GM12878 (cell line): ENCODE measurements at regions not wholly inside any gene's neighbourhood (a gene's known extent, or its start where the extent isn't known, plus 50 kb on each side); places are given as distances from the start of the nearest gene placed in this dataset.

Experiments
- CREB1 ChIP-seq: IDR thresholded peaks from 2 replicates; pipeline ENCODE4 v1.6.1; 2012; ENCODE audit warnings: low read depth, mild to moderate bottlenecking, inconsistent platforms
- FOXM1 ChIP-seq: IDR thresholded peaks from 2 replicates; pipeline ENCODE4 v1.6.1; 2012; ENCODE audit warnings: low read depth, mild to moderate bottlenecking, inconsistent platforms, low read length, moderate library complexity
- MYC ChIP-seq: IDR thresholded peaks from 2 replicates; pipeline ENCODE4 v1.6.1; 2011; ENCODE audit warnings: mild to moderate bottlenecking, low read length, moderate library complexity, inconsistent platforms; ENCODE audit not compliant: insufficient read depth, insufficient replicate concordance, insufficient read length, severe bottlenecking
- TAF1 ChIP-seq: IDR thresholded peaks from 2 replicates; pipeline ENCODE4 v1.6.1; 2011; ENCODE audit warnings: mild to moderate bottlenecking, low read depth, low read length, borderline replicate concordance
- TF ChIP-seq, protein P1 (sequence below), 3 experiments: IDR thresholded peaks in 2 of 3; conservative IDR thresholded peaks in 1 of 3; 2 replicates each; pipeline ENCODE4 v1.5.1; 2011; ENCODE audit warnings: low read depth in 3 of 3, low read length in 3 of 3, mild to moderate bottlenecking in 3 of 3, control low read depth in 2 of 3, moderate library complexity in 2 of 3, inconsistent platforms in 1 of 3, mixed read lengths in 1 of 3; ENCODE audit not compliant: control insufficient read depth in 2 of 3, insufficient read depth in 1 of 3; ENCODE audit errors: extremely low read depth in 1 of 3
- TF ChIP-seq, protein P2 (sequence below): IDR thresholded peaks from 2 replicates; pipeline ENCODE4 v1.6.1; 2012; ENCODE audit warnings: low read depth, low read length, improper control_type of control experiment

DNA sequence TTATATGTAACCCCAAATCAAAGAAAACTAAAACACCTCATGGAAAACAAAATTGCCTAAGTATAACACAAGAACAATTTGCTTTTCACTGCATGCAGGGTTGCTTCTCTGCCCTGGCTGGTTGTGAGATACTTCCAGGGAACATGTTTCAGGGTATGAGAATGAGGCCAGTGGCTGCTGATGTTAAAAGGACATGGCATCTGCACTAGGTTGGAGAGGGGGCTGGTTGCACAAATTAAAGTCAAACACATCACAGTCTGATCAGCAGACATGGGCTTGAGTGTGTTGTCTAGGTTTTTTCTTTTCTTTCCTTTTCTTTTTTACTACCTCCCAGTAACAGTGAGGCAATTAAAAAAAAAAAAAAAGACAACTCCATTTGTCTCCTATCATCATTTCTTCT is 374.9 kb downstream of the MCTP2 start:
- TF ChIP-seq MYC (no peak), FOXM1 (no peak), TAF1 (no peak), CREB1 (no peak)
- TF ChIP-seq, protein P1, sequence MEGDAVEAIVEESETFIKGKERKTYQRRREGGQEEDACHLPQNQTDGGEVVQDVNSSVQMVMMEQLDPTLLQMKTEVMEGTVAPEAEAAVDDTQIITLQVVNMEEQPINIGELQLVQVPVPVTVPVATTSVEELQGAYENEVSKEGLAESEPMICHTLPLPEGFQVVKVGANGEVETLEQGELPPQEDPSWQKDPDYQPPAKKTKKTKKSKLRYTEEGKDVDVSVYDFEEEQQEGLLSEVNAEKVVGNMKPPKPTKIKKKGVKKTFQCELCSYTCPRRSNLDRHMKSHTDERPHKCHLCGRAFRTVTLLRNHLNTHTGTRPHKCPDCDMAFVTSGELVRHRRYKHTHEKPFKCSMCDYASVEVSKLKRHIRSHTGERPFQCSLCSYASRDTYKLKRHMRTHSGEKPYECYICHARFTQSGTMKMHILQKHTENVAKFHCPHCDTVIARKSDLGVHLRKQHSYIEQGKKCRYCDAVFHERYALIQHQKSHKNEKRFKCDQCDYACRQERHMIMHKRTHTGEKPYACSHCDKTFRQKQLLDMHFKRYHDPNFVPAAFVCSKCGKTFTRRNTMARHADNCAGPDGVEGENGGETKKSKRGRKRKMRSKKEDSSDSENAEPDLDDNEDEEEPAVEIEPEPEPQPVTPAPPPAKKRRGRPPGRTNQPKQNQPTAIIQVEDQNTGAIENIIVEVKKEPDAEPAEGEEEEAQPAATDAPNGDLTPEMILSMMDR (IDR thresholded peaks at IDR 0.05 in 2 of 3, conservative IDR thresholded peaks at IDR 0.05 in 1 of 3; ENCODE audit: control insufficient read depth in 2 of 3, extremely low read depth in 1 of 3, insufficient read depth in 1 of 3, low read depth in 3 of 3, low read length in 3 of 3) = no peak
- TF ChIP-seq, protein P2, sequence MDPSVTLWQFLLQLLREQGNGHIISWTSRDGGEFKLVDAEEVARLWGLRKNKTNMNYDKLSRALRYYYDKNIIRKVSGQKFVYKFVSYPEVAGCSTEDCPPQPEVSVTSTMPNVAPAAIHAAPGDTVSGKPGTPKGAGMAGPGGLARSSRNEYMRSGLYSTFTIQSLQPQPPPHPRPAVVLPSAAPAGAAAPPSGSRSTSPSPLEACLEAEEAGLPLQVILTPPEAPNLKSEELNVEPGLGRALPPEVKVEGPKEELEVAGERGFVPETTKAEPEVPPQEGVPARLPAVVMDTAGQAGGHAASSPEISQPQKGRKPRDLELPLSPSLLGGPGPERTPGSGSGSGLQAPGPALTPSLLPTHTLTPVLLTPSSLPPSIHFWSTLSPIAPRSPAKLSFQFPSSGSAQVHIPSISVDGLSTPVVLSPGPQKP = no peak
